GM18499 (cell line): ENCODE measurements at regions not wholly inside any gene's neighbourhood (a gene's known extent, or its start where the extent isn't known, plus 50 kb on each side); places are given as distances from the start of the nearest gene placed in this dataset.

Experiments
- ATAC-seq: cut with Tn5 transposase; IDR thresholded peaks from one replicate; pipeline ENCODE4 v1.9.1; 2021; ENCODE audit warnings: moderate number of reproducible peaks; ENCODE audit not compliant: insufficient read depth, unreplicated experiment

- ATAC-seq, result no peak
These were observed 1109.7 kb downstream of the FLRT2 start for GRCh38 chr14:86639666-86640065.

GRCh38 chr14:86639146-86639545, 1109.2 kb downstream of the FLRT2 start:
- no peak for ATAC-seq

- ATAC-seq, result no peak
These were observed 1097.1 kb downstream of the FLRT2 start for GRCh38 chr14:86627080-86627479.

- ATAC-seq, result no peak
These were observed 1096.6 kb downstream of the FLRT2 start for GRCh38 chr14:86626530-86626929.

- no peak for ATAC-seq
These were observed 1095.7 kb downstream of the FLRT2 start for GRCh38 chr14:86625637-86626036.

- no peak for ATAC-seq
These were observed 1089.8 kb downstream of the FLRT2 start for GRCh38 chr14:86619726-86620125.

GRCh38 chr14:86613786-86614185, 1083.8 kb downstream of the FLRT2 start:
- no peak for ATAC-seq

GRCh38 chr14:86613126-86613525, 1083.2 kb downstream of the FLRT2 start:
- no peak for ATAC-seq

- ATAC-seq, result no peak
These were observed 1074.6 kb downstream of the FLRT2 start for GRCh38 chr14:86604561-86604960.

GRCh38 chr14:86602263-86602662, 1072.3 kb downstream of the FLRT2 start:
- no peak for ATAC-seq

GRCh38 chr14:86601813-86602212, 1071.9 kb downstream of the FLRT2 start:
- ATAC-seq, result no peak

GRCh38 chr14:86597279-86597678, 1067.3 kb downstream of the FLRT2 start:
- no peak for ATAC-seq

- no peak for ATAC-seq
These were observed 1066.1 kb downstream of the FLRT2 start for GRCh38 chr14:86596024-86596423.

GRCh38 chr14:86575141-86575540, 1045.2 kb downstream of the FLRT2 start:
- no peak for ATAC-seq

- ATAC-seq, result no peak
These were observed 1044.8 kb downstream of the FLRT2 start for GRCh38 chr14:86574778-86575129.

GRCh38 chr14:86574051-86574777, 1044.3 kb downstream of the FLRT2 start:
- no peak for ATAC-seq

- no peak for ATAC-seq
These were observed 1040.4 kb downstream of the FLRT2 start for GRCh38 chr14:86570371-86570770.

- ATAC-seq, result no peak
These were observed 1013.6 kb downstream of the FLRT2 start for GRCh38 chr14:86543521-86543920.

- ATAC-seq, result no peak
These were observed 1012.0 kb downstream of the FLRT2 start for GRCh38 chr14:86541972-86542371.

- ATAC-seq, result no peak
These were observed 1010.8 kb downstream of the FLRT2 start for GRCh38 chr14:86540636-86541247.

- ATAC-seq, result no peak
These were observed 1009.6 kb downstream of the FLRT2 start for GRCh38 chr14:86539361-86540070.

GRCh38 chr14:86533834-86534233, 1003.9 kb downstream of the FLRT2 start:
- no peak for ATAC-seq
